HL-60 (cell line): ENCODE measurements at regions not wholly inside any gene's neighbourhood (a gene's known extent, or its start where the extent isn't known, plus 50 kb on each side); places are given as distances from the start of the nearest gene placed in this dataset.

Source experiments
- POLR2AphosphoS5 ChIP-seq: IDR thresholded peaks from 2 replicates; pipeline ENCODE4 v1.6.1; 2012; ENCODE audit warnings: low read depth
- TF ChIP-seq, protein P1 (sequence below): IDR thresholded peaks from one replicate; pipeline ENCODE4 v1.5.1; 2011; ENCODE audit warnings: low read length, control low read depth, inconsistent platforms; ENCODE audit not compliant: insufficient read depth
- TF ChIP-seq, protein P2 (sequence below): IDR thresholded peaks from 2 replicates; pipeline ENCODE4 v1.6.1; 2012; ENCODE audit warnings: low read depth; ENCODE audit not compliant: insufficient replicate concordance

DNA sequence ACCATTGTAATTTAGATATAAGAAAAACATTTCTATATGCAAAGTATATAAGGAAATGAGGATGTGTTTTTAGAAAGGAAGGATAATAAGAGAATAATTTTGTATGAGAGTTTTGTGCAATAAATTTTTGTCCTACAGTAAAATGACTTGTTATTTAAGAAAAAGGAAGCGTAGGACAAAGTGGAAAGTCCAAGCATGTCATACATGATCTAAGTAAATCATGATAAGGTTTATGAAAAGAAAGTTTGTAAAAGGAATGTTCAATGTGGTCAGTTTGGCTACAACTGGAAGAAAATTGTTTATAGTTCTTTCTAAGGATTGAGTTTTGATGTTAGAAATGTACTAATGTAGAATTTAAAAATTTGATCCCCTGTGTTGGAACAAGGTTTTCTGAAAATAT is 222.3 kb downstream of the KATNAL1 start:
- no peak for TF ChIP-seq POLR2AphosphoS5
- TF ChIP-seq, protein P1, sequence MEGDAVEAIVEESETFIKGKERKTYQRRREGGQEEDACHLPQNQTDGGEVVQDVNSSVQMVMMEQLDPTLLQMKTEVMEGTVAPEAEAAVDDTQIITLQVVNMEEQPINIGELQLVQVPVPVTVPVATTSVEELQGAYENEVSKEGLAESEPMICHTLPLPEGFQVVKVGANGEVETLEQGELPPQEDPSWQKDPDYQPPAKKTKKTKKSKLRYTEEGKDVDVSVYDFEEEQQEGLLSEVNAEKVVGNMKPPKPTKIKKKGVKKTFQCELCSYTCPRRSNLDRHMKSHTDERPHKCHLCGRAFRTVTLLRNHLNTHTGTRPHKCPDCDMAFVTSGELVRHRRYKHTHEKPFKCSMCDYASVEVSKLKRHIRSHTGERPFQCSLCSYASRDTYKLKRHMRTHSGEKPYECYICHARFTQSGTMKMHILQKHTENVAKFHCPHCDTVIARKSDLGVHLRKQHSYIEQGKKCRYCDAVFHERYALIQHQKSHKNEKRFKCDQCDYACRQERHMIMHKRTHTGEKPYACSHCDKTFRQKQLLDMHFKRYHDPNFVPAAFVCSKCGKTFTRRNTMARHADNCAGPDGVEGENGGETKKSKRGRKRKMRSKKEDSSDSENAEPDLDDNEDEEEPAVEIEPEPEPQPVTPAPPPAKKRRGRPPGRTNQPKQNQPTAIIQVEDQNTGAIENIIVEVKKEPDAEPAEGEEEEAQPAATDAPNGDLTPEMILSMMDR, result no peak
- TF ChIP-seq, protein P2, sequence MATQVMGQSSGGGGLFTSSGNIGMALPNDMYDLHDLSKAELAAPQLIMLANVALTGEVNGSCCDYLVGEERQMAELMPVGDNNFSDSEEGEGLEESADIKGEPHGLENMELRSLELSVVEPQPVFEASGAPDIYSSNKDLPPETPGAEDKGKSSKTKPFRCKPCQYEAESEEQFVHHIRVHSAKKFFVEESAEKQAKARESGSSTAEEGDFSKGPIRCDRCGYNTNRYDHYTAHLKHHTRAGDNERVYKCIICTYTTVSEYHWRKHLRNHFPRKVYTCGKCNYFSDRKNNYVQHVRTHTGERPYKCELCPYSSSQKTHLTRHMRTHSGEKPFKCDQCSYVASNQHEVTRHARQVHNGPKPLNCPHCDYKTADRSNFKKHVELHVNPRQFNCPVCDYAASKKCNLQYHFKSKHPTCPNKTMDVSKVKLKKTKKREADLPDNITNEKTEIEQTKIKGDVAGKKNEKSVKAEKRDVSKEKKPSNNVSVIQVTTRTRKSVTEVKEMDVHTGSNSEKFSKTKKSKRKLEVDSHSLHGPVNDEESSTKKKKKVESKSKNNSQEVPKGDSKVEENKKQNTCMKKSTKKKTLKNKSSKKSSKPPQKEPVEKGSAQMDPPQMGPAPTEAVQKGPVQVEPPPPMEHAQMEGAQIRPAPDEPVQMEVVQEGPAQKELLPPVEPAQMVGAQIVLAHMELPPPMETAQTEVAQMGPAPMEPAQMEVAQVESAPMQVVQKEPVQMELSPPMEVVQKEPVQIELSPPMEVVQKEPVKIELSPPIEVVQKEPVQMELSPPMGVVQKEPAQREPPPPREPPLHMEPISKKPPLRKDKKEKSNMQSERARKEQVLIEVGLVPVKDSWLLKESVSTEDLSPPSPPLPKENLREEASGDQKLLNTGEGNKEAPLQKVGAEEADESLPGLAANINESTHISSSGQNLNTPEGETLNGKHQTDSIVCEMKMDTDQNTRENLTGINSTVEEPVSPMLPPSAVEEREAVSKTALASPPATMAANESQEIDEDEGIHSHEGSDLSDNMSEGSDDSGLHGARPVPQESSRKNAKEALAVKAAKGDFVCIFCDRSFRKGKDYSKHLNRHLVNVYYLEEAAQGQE, result no peak
